ENCODE measurements at regions not wholly inside any gene's neighbourhood (a gene's known extent, or its start where the extent isn't known, plus 50 kb on each side); places are given as distances from the start of the nearest gene placed in this dataset.

DNA sequence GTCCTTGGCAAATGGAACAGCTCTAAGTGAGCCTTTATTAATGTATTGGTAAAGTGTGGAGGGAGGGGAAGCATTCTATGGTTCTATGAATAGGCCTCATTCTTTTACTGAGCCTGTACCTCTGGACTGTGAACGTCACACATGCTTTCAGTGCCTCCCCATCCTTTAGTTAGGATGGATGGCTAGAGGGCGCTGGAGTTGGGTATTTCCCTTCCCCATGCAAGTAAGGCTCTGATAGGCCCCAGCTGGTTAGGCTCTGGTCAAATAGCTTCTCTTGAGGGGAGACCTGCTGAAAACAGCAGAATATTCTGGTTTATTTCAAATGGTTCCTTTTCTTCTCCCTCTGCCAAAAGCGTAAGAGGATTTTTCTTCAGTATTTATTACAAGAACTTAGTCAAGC, 860.9 kb upstream of the MDGA2 start:
- TF ChIP-seq JUND (IDR thresholded peaks at IDR 0.05) (no peak), POLR2AphosphoS5 (IDR thresholded peaks at IDR 0.05; ENCODE audit: low read depth, low read length) (no peak), NRF1 (IDR thresholded peaks at IDR 0.05; ENCODE audit: low read depth, low read length) (no peak), EP300 (IDR thresholded peaks at IDR 0.05; ENCODE audit: borderline replicate concordance in 1 of 2, low read depth in 1 of 2, low read length in 1 of 2) (no peak), NFIC (IDR thresholded peaks at IDR 0.05; ENCODE audit: borderline replicate concordance) (no peak), EZH2phosphoT487 (IDR thresholded peaks at IDR 0.05; ENCODE audit: borderline replicate concordance, low read depth) (no peak)
- TF ChIP-seq, protein P1, sequence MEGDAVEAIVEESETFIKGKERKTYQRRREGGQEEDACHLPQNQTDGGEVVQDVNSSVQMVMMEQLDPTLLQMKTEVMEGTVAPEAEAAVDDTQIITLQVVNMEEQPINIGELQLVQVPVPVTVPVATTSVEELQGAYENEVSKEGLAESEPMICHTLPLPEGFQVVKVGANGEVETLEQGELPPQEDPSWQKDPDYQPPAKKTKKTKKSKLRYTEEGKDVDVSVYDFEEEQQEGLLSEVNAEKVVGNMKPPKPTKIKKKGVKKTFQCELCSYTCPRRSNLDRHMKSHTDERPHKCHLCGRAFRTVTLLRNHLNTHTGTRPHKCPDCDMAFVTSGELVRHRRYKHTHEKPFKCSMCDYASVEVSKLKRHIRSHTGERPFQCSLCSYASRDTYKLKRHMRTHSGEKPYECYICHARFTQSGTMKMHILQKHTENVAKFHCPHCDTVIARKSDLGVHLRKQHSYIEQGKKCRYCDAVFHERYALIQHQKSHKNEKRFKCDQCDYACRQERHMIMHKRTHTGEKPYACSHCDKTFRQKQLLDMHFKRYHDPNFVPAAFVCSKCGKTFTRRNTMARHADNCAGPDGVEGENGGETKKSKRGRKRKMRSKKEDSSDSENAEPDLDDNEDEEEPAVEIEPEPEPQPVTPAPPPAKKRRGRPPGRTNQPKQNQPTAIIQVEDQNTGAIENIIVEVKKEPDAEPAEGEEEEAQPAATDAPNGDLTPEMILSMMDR (IDR thresholded peaks at IDR 0.05) = no peak
- TF ChIP-seq, protein P2, sequence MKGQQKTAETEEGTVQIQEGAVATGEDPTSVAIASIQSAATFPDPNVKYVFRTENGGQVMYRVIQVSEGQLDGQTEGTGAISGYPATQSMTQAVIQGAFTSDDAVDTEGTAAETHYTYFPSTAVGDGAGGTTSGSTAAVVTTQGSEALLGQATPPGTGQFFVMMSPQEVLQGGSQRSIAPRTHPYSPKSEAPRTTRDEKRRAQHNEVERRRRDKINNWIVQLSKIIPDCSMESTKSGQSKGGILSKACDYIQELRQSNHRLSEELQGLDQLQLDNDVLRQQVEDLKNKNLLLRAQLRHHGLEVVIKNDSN (IDR thresholded peaks at IDR 0.05; ENCODE audit: borderline replicate concordance, low read depth) = no peak
- TF ChIP-seq, protein P3, sequence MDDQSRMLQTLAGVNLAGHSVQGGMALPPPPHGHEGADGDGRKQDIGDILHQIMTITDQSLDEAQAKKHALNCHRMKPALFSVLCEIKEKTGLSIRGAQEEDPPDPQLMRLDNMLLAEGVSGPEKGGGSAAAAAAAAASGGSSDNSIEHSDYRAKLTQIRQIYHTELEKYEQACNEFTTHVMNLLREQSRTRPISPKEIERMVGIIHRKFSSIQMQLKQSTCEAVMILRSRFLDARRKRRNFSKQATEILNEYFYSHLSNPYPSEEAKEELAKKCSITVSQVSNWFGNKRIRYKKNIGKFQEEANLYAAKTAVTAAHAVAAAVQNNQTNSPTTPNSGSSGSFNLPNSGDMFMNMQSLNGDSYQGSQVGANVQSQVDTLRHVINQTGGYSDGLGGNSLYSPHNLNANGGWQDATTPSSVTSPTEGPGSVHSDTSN (IDR thresholded peaks at IDR 0.05) = no peak
- TF ChIP-seq, protein P4, sequence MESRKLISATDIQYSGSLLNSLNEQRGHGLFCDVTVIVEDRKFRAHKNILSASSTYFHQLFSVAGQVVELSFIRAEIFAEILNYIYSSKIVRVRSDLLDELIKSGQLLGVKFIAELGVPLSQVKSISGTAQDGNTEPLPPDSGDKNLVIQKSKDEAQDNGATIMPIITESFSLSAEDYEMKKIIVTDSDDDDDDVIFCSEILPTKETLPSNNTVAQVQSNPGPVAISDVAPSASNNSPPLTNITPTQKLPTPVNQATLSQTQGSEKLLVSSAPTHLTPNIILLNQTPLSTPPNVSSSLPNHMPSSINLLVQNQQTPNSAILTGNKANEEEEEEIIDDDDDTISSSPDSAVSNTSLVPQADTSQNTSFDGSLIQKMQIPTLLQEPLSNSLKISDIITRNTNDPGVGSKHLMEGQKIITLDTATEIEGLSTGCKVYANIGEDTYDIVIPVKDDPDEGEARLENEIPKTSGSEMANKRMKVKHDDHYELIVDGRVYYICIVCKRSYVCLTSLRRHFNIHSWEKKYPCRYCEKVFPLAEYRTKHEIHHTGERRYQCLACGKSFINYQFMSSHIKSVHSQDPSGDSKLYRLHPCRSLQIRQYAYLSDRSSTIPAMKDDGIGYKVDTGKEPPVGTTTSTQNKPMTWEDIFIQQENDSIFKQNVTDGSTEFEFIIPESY (IDR thresholded peaks at IDR 0.05; ENCODE audit: borderline replicate concordance, low read depth) = no peak

Data from SK-N-SH (cell line).